HepG2 (cell line): ENCODE measurements at regions not wholly inside any gene's neighbourhood (a gene's known extent, or its start where the extent isn't known, plus 50 kb on each side); places are given as distances from the start of the nearest gene placed in this dataset.

Source experiments
- ATAC-seq: fragments of 200-7000 bp; cut with Tn5 transposase; 3 replicates; pipeline ENCODE4 v1.9.1; 2020; ENCODE audit warnings: mild to moderate bottlenecking, moderate library complexity
- BruUV-seq: library from RNA; stranded (reverse); fragments of 400-500 nt; replicated peaks from 2 replicates; lab custom pipeline; 2021; lab: Mats Ljungman, UMichigan
- CTCF ChIA-PET: fragments of 300-600 bp; formaldehyde crosslinking; extraction: SDS; loops from one replicate; lab custom pipeline; 2021; ENCODE audit warnings: low total read pairs, inconsistent platforms, low intra/inter-chr PET ratio; lab: Yijun Ruan, JAX
- POLR2A ChIA-PET: fragments of 350-600 bp; sonication (Branson Sonifier 250); formaldehyde crosslinking; loops from one replicate; lab custom pipeline; 2020; ENCODE audit warnings: antibody characterized with exemption, inconsistent platforms; lab: Yijun Ruan, JAX
- DNase-seq: peaks from one replicate; pipeline ENCODE4 v3.0.0-alpha.2; 2015; ENCODE audit warnings: low spot score
- FAIRE-seq: peaks from 3 replicates; lab custom pipeline; 2011; peaks lifted over from hg19 to GRCh38; lab: Jason Lieb, UNC
- H2AFZ ChIP-seq: one replicate; pipeline ENCODE4 v1.6.1; 2011; ENCODE audit warnings: low read length, inconsistent platforms
- H3K27ac ChIP-seq: fragments of 300-600 bp; 3 replicates; pipeline ENCODE4 v1.8.0; 2011; ENCODE audit warnings: mixed run types, mild to moderate bottlenecking, mixed read lengths, low read length, inconsistent platforms; ENCODE audit not compliant: insufficient read depth; ENCODE audit errors: extremely low read length
- H3K27me3 ChIP-seq, 2 experiments: fragments of 200-600 bp in 1 of 2; 2 replicates in 1 of 2; 3 replicates in 1 of 2; pipeline versions ENCODE4 v1.6.0 to v1.8.0; 2011; ENCODE audit warnings: low read length in 2 of 2, mild to moderate bottlenecking in 2 of 2, moderate library complexity in 2 of 2, inconsistent platforms in 1 of 2; ENCODE audit not compliant: insufficient read depth in 2 of 2, control insufficient read depth in 1 of 2
- H3K36me3 ChIP-seq, 2 experiments: fragments of 200-600 bp in 1 of 2; replicated peaks in 1 of 2; 2 replicates in 1 of 2; 3 replicates in 1 of 2; pipeline versions ENCODE4 v1.5.1 to v1.8.0; 2011; ENCODE audit warnings: low read length in 2 of 2, inconsistent platforms in 1 of 2; ENCODE audit not compliant: insufficient read depth in 2 of 2, control insufficient read depth in 1 of 2
- H3K4me1 ChIP-seq: 2 replicates; pipeline ENCODE4 v1.5.1; 2012; ENCODE audit warnings: low read length, inconsistent platforms; ENCODE audit not compliant: insufficient read depth
- H3K4me2 ChIP-seq: 2 replicates; pipeline ENCODE4 v1.6.0; 2011; ENCODE audit warnings: low read depth, low read length, inconsistent platforms
- H3K4me3 ChIP-seq, 3 experiments: fragments of 200-600 bp in 1 of 3; sonication (generic), shearing (Covaris generic) in 1 of 3; replicated peaks in 1 of 3; 2 replicates each; pipeline ENCODE4 v1.5.1; 2011 to 2016; ENCODE audit warnings: low read length in 3 of 3, inconsistent platforms in 2 of 3, low read depth in 2 of 3, mild to moderate bottlenecking in 2 of 3, control low read depth in 1 of 3, mixed read lengths in 1 of 3; ENCODE audit not compliant: insufficient read depth in 1 of 3
- H3K79me2 ChIP-seq: one replicate; pipeline ENCODE4 v1.6.1; 2011; ENCODE audit warnings: low read length, inconsistent platforms; ENCODE audit not compliant: insufficient read depth
- H3K9ac ChIP-seq: 2 replicates; pipeline ENCODE4 v1.6.0; 2011; ENCODE audit warnings: mild to moderate bottlenecking, low read depth, low read length, inconsistent platforms; ENCODE audit not compliant: insufficient read depth
- H3K9me3 ChIP-seq: 2 replicates; pipeline ENCODE4 v1.5.1; 2012; ENCODE audit warnings: mild to moderate bottlenecking, low read length
- H4K20me1 ChIP-seq: 2 replicates; pipeline ENCODE4 v1.6.0; 2011; ENCODE audit warnings: inconsistent platforms, mild to moderate bottlenecking, low read length, moderate library complexity; ENCODE audit not compliant: insufficient read depth
- GTF3A ChIP-seq: sonication (generic); formaldehyde crosslinking; conservative IDR thresholded peaks from 2 replicates; pipeline ENCODE4 v1.4.0; 2020; ENCODE audit warnings: mild to moderate bottlenecking, missing genetic modification reagents
- JDP2 ChIP-seq: sonication (generic); formaldehyde crosslinking; IDR thresholded peaks from 2 replicates; pipeline ENCODE4 v1.8.1; 2022; ENCODE audit warnings: missing genetic modification reagents, borderline replicate concordance
- MBNL3 ChIP-seq: fragments of 250-450 bp; sonication (Bioruptor Pico); conservative IDR thresholded peaks from 2 replicates; pipeline ENCODE4 v1.8.0; 2022; ENCODE audit warnings: mild to moderate bottlenecking, inconsistent platforms
- NCOA2 ChIP-seq: sonication (generic); formaldehyde crosslinking; IDR thresholded peaks from 2 replicates; pipeline ENCODE4 v1.8.0; 2022; ENCODE audit warnings: inconsistent platforms
- NCOR1 ChIP-seq: fragments of 200-600 bp; sonication (generic); IDR thresholded peaks from 2 replicates; pipeline ENCODE4 v1.7.0; 2017; ENCODE audit warnings: antibody characterized with exemption, low read length, borderline replicate concordance
- NFE2L1 ChIP-seq: sonication (generic); formaldehyde crosslinking; IDR thresholded peaks from 2 replicates; pipeline ENCODE4 v1.4.0; 2020; ENCODE audit warnings: missing genetic modification reagents, mild to moderate bottlenecking, borderline replicate concordance
- PAX8 ChIP-seq: sonication (generic); formaldehyde crosslinking; IDR thresholded peaks from 2 replicates; pipeline ENCODE4 v1.8.0; 2022; ENCODE audit warnings: mild to moderate bottlenecking, missing genetic modification reagents, borderline replicate concordance
- RAD51 ChIP-seq: fragments of 450-650 bp; IDR thresholded peaks from 2 replicates; pipeline ENCODE4 v1.6.1; 2016; ENCODE audit warnings: borderline replicate concordance
- RBM22 ChIP-seq: fragments of 200-400 bp; formaldehyde crosslinking; optimal IDR thresholded peaks from 2 replicates; pipeline ENCODE3; 2017; ENCODE audit warnings: mild to moderate bottlenecking, low read length, moderate library complexity
- ZFY ChIP-seq: sonication (generic); formaldehyde crosslinking; IDR thresholded peaks from 2 replicates; pipeline ENCODE4 v1.4.0; 2020; ENCODE audit warnings: missing genetic modification reagents
- ZNF350 ChIP-seq: sonication (generic); formaldehyde crosslinking; IDR thresholded peaks from 2 replicates; pipeline ENCODE4 v1.4.0; 2020; ENCODE audit warnings: mild to moderate bottlenecking, low read depth, missing genetic modification reagents, borderline replicate concordance
- ZNF597 ChIP-seq: sonication (generic); formaldehyde crosslinking; IDR thresholded peaks from 2 replicates; pipeline ENCODE4 v1.5.0; 2020; ENCODE audit warnings: missing genetic modification reagents
- ZNF773 ChIP-seq: sonication (generic); formaldehyde crosslinking; IDR thresholded peaks from 2 replicates; pipeline ENCODE4 v1.4.0; 2020; ENCODE audit warnings: missing genetic modification reagents, borderline replicate concordance
- WGBS: methylation state at CpG from one replicate; pipeline ENCODE4 v1.1.6; 2017; ENCODE audit warnings: low lambda C conversion rate; 5-methylcytosine and 5-hydroxymethylcytosine counted together
- in situ Hi-C: cut with HindIII; loops from 2 replicates; pipeline ENCODE4 v1.10.0; 2017; ENCODE audit warnings: low pct_unique_long_range_greater_than_20kb; ENCODE audit not compliant: extremely low pct_ligation_motif_present
- intact Hi-C: fragments of 100-400 bp; cut with micrococcal nuclease; formaldehyde crosslinking; loops from one replicate; pipeline ENCODE4 v1.10.0; 2022; ENCODE audit not compliant: unreplicated experiment

- POLR2A ChIA-PET = no interaction called here
- intact Hi-C loops = no loop called here
- CTCF ChIA-PET = no interaction called here
- Histone ChIP-seq H3K4me3 (no peak overlapping the region), H3K79me2 (no peaks in the 10 kb centered on the region), H3K27me3 (no peaks in the 10 kb centered on the region), H2AFZ (no peak overlapping the region), H4K20me1 (no peaks in the 10 kb centered on the region), H3K4me1 (no peaks in the 10 kb centered on the region), H3K27ac (no peak overlapping the region), H3K9ac (no peak overlapping the region), H3K36me3 (no peaks in the 10 kb centered on the region), H3K4me2 (no peak overlapping the region), H3K9me3 (peaks cover 74% of the 10 kb centered on the region)
- FAIRE-seq (no peak), ATAC-seq (no peak), DNase-seq (no peak)
- 34% methylated on average over 3 of the region's 3 CpGs for whole genome bisulfite sequencing
- no TSS peak for BruUV-seq
- in situ Hi-C loops = no loop called here
- TF ChIP-seq RBM22 (no peak), PAX8 (CRISPR knock-in tag) (no peak), MBNL3 (CRISPR knock-in tag) (no peak), ZNF773 (CRISPR knock-in tag) (no peak), GTF3A (no peak), ZFY (CRISPR knock-in tag) (no peak), NCOA2 (CRISPR knock-in tag) (no peak), ZNF350 (no peak)
Measured at GRCh38 chr21:27954543-27955165, 987.8 kb upstream of the ADAMTS5 start.

GRCh38 chr21:27953340-27954045 lies 986.6 kb upstream of the ADAMTS5 start:
- no peak overlapping the region for H3K9ac ChIP-seq
- ChIA-PET CTCF (no interaction called here), POLR2A (no interaction called here)
- H3K4me2 ChIP-seq = no peak overlapping the region
- ATAC-seq = no peak
- H3K79me2 ChIP-seq = no peaks in the 10 kb centered on the region
- no peak for DNase-seq
- H3K4me3 ChIP-seq = no peak overlapping the region
- WGBS = 57% methylated on average over 4 of the region's 4 CpGs
- in situ Hi-C loops (no loop called here), intact Hi-C loops (no loop called here)
- H3K27me3 ChIP-seq = no peaks in the 10 kb centered on the region
- H3K9me3 ChIP-seq = peaks cover 71% of the 10 kb centered on the region
- TF ChIP-seq RAD51 (no peak), JDP2 (CRISPR knock-in tag) (no peak), NCOR1 (no peak), NFE2L1 (CRISPR knock-in tag) (no peak), ZNF597 (CRISPR knock-in tag) (no peak)
- BruUV-seq = no TSS peak
- H3K4me1 ChIP-seq = no peaks in the 10 kb centered on the region
- H3K27ac ChIP-seq = no peak overlapping the region
- no peaks in the 10 kb centered on the region for H3K36me3 ChIP-seq
- FAIRE-seq = no peak
- no peak overlapping the region for H2AFZ ChIP-seq
- H4K20me1 ChIP-seq = no peaks in the 10 kb centered on the region
